Gastroesophageal sphincter (tissue), 3 donors: ENCODE measurements at regions not wholly inside any gene's neighbourhood (a gene's known extent, or its start where the extent isn't known, plus 50 kb on each side); places are given as distances from the start of the nearest gene placed in this dataset.

ENCODE experiments used
- POLR2A ChIP-seq, 2 donors: fragments of 450-650 bp; IDR thresholded peaks; one replicate each; pipeline ENCODE4 v1.6.1; 2017; ENCODE audit warnings: antibody characterized with exemption in 2 of 2, mild to moderate bottlenecking in 2 of 2, moderate library complexity in 1 of 2
- POLR2AphosphoS5 ChIP-seq: sonication (generic); formaldehyde crosslinking; IDR thresholded peaks from one replicate; pipeline ENCODE4 v1.6.1; 2017; ENCODE audit warnings: antibody characterized with exemption
- TF ChIP-seq, protein P1 (sequence below), 4 experiments: fragments of 200-600 bp in 2 of 4; fragments of 450-650 bp in 2 of 4; sonication (generic) in 1 of 4; IDR thresholded peaks; one replicate each; pipeline ENCODE4 v1.5.1; 2017 to 2019; ENCODE audit warnings: antibody characterized with exemption in 4 of 4, mild to moderate bottlenecking in 2 of 4, moderate library complexity in 2 of 4

- no peak for TF ChIP-seq POLR2A (IDR thresholded peaks at IDR 0.05)
- TF ChIP-seq, protein P1, sequence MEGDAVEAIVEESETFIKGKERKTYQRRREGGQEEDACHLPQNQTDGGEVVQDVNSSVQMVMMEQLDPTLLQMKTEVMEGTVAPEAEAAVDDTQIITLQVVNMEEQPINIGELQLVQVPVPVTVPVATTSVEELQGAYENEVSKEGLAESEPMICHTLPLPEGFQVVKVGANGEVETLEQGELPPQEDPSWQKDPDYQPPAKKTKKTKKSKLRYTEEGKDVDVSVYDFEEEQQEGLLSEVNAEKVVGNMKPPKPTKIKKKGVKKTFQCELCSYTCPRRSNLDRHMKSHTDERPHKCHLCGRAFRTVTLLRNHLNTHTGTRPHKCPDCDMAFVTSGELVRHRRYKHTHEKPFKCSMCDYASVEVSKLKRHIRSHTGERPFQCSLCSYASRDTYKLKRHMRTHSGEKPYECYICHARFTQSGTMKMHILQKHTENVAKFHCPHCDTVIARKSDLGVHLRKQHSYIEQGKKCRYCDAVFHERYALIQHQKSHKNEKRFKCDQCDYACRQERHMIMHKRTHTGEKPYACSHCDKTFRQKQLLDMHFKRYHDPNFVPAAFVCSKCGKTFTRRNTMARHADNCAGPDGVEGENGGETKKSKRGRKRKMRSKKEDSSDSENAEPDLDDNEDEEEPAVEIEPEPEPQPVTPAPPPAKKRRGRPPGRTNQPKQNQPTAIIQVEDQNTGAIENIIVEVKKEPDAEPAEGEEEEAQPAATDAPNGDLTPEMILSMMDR (IDR thresholded peaks at IDR 0.05): no peak
- TF ChIP-seq POLR2AphosphoS5: no peak
Observed at GRCh38 chr6:76644231-76644630, 571.8 kb upstream of the IMPG1 start.
